ENCODE measurements at regions not wholly inside any gene's neighbourhood (a gene's known extent, or its start where the extent isn't known, plus 50 kb on each side); places are given as distances from the start of the nearest gene placed in this dataset.

DNA sequence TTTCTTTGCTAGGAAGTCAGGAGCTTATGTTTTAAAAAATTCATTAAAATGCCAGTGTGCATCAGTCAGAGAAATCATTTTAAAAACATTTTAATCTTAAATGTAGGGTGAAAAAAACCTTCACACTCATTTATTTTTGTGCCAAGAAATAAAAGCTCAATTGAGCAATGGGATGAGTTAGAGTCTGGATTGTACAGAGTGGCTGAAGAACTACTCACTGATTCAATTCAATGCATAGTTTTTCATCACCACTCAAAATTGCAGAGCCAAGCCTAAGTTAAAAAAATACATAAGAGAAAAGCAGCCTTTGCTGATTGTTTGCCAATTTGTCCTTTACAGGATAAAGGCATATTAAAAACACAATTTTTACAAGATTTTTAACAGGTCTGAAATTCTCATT lies 168.2 kb upstream of the DMRTA1 start:
- TF ChIP-seq CTCF (IDR thresholded peaks at IDR 0.05; ENCODE audit: control insufficient read depth, insufficient read depth, low read depth, low read length, missing control alignments): no peak
- DNase-seq (ENCODE audit: low read depth): no peak
- no peak overlapping the region for H3K4me3 ChIP-seq (ENCODE audit: control insufficient read depth, low read depth, low read length)

GRCh38 chr9:22279636-22280035 lies 167.0 kb upstream of the DMRTA1 start:
- no peak for TF ChIP-seq CTCF (IDR thresholded peaks at IDR 0.05; ENCODE audit: control insufficient read depth, insufficient read depth, low read depth, low read length, missing control alignments)

GRCh38 chr9:22285066-22285465 lies 161.6 kb upstream of the DMRTA1 start:
- TF ChIP-seq CTCF (IDR thresholded peaks at IDR 0.05; ENCODE audit: control insufficient read depth, insufficient read depth, low read depth, low read length, missing control alignments): no peak
- DNase-seq (ENCODE audit: low read depth): no peak
- no peak overlapping the region for H3K4me3 ChIP-seq (ENCODE audit: control insufficient read depth, low read depth, low read length)

More at GRCh38 chr9:22279636-22280035, 167.0 kb upstream of the DMRTA1 start:
- no peak overlapping the region for H3K4me3 ChIP-seq (ENCODE audit: control insufficient read depth, low read depth, low read length)
- DNase-seq (ENCODE audit: low read depth): no peak

GRCh38 chr9:22286661-22287060 lies 160.0 kb upstream of the DMRTA1 start:
- no peak for DNase-seq (ENCODE audit: low read depth)
- H3K4me3 ChIP-seq (ENCODE audit: control insufficient read depth, low read depth, low read length): no peak overlapping the region
- TF ChIP-seq CTCF (IDR thresholded peaks at IDR 0.05; ENCODE audit: control insufficient read depth, insufficient read depth, low read depth, low read length, missing control alignments): no peak

GRCh38 chr9:22288661-22289060 lies 158.0 kb upstream of the DMRTA1 start:
- TF ChIP-seq CTCF (IDR thresholded peaks at IDR 0.05; ENCODE audit: control insufficient read depth, insufficient read depth, low read depth, low read length, missing control alignments): no peak
- no peak for DNase-seq (ENCODE audit: low read depth)
- H3K4me3 ChIP-seq (ENCODE audit: control insufficient read depth, low read depth, low read length): no peak overlapping the region

DNA sequence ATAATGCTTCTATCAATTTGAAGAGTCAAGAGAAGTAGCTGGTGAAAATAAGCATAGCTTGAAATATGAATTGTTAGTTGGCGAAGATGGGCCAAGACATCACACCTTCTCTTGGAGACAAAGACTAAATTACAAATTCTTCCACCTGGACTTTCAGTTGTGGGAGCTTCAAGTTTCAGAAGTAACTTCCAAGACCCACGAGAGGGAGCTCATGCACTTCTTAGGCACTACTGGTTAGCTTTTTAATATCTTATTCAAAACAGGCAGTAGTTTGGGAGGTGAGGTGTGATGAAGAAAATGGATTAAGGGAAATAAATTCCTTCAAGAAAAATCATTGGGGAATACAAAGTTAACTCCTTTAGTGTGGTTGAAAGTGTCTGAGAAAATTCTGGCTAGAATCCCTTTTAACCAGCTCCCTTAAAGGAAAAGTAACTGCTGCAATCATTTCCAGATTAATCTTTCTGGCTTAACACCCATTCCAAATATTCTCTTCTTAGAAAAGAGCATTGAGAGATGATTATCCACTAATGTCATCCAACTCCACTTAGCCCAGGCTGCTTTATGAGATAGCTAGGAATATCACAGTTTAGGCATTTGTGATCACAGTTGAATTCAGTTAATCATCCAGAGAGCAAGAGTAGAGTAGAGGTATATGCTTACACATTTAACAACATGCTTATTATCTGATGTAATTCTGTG lies 139.5 kb upstream of the DMRTA1 start:
- peak; percentile 34 for DNase-seq (ENCODE audit: low read depth)
- H3K4me3 ChIP-seq (ENCODE audit: control insufficient read depth, low read depth, low read length): no peak overlapping the region
- peak; percentile 70 for TF ChIP-seq CTCF (IDR thresholded peaks at IDR 0.05; ENCODE audit: control insufficient read depth, insufficient read depth, low read depth, low read length, missing control alignments)
